ENCODE measurements at regions not wholly inside any gene's neighbourhood (a gene's known extent, or its start where the extent isn't known, plus 50 kb on each side); places are given as distances from the start of the nearest gene placed in this dataset.

GRCh38 chr13:62130062-62130970 lies 714.7 kb upstream of the PCDH20 start:
- H3K27me3 Mint-ChIP-seq: no peaks in the 10 kb centered on the region
- no peak for DNase-seq (ENCODE audit: low spot score, unreplicated experiment)
- H3K27ac Mint-ChIP-seq: peak overlapping the region; percentile 29

GRCh38 chr13:62129000-62129551 lies 713.4 kb upstream of the PCDH20 start:
- peaks cover 19% of the 10 kb centered on the region for H3K9me3 Mint-ChIP-seq (ENCODE audit: low read depth)
- no peak for TF ChIP-seq CTCF (IDR thresholded peaks at IDR 0.05; ENCODE audit: unreplicated experiment)
- no peak for DNase-seq (ENCODE audit: low spot score, unreplicated experiment)
- H3K27me3 Mint-ChIP-seq: no peaks in the 10 kb centered on the region
- peaks cover 10% of the 10 kb centered on the region for H3K4me1 Mint-ChIP-seq (ENCODE audit: low read depth)
- H3K27ac Mint-ChIP-seq: no peak overlapping the region
- no peak overlapping the region for H3K4me3 Mint-ChIP-seq (ENCODE audit: low read depth)
- H3K36me3 Mint-ChIP-seq (ENCODE audit: insufficient read depth): no peaks in the 10 kb centered on the region

More at GRCh38 chr13:62130062-62130970, 714.7 kb upstream of the PCDH20 start:
- Mint-ChIP-seq H3K4me3 (ENCODE audit: low read depth) (no peak overlapping the region), H3K4me1 (ENCODE audit: low read depth) (peaks cover 10% of the 10 kb centered on the region), H3K36me3 (ENCODE audit: insufficient read depth) (no peaks in the 10 kb centered on the region), H3K9me3 (ENCODE audit: low read depth) (peaks cover 19% of the 10 kb centered on the region)
- TF ChIP-seq CTCF (IDR thresholded peaks at IDR 0.05; ENCODE audit: unreplicated experiment): no peak

GRCh38 chr13:62126400-62126799 lies 710.8 kb upstream of the PCDH20 start:
- H3K27me3 Mint-ChIP-seq: no peaks in the 10 kb centered on the region
- no peak for TF ChIP-seq CTCF (IDR thresholded peaks at IDR 0.05; ENCODE audit: unreplicated experiment)
- H3K4me3 Mint-ChIP-seq (ENCODE audit: low read depth): no peak overlapping the region
- peaks cover 8% of the 10 kb centered on the region for H3K4me1 Mint-ChIP-seq (ENCODE audit: low read depth)
- no peak overlapping the region for H3K27ac Mint-ChIP-seq
- H3K36me3 Mint-ChIP-seq (ENCODE audit: insufficient read depth): no peaks in the 10 kb centered on the region
- DNase-seq (ENCODE audit: low spot score, unreplicated experiment): no peak
- peaks cover 10% of the 10 kb centered on the region for H3K9me3 Mint-ChIP-seq (ENCODE audit: low read depth)

- no peak for DNase-seq (ENCODE audit: low spot score, unreplicated experiment)
- no peak overlapping the region for H3K4me3 Mint-ChIP-seq (ENCODE audit: low read depth)
- no peaks in the 10 kb centered on the region for H3K36me3 Mint-ChIP-seq (ENCODE audit: insufficient read depth)
- no peak for TF ChIP-seq CTCF (IDR thresholded peaks at IDR 0.05; ENCODE audit: unreplicated experiment)
- H3K27me3 Mint-ChIP-seq: no peaks in the 10 kb centered on the region
- peaks cover 8% of the 10 kb centered on the region for H3K4me1 Mint-ChIP-seq (ENCODE audit: low read depth)
- peaks cover 8% of the 10 kb centered on the region for H3K9me3 Mint-ChIP-seq (ENCODE audit: low read depth)
- no peak overlapping the region for H3K27ac Mint-ChIP-seq
Observed at GRCh38 chr13:62125451-62125850, 709.8 kb upstream of the PCDH20 start.

- no peak overlapping the region for H3K4me3 Mint-ChIP-seq (ENCODE audit: low read depth)
- no peaks in the 10 kb centered on the region for H3K36me3 Mint-ChIP-seq (ENCODE audit: insufficient read depth)
- H3K9me3 Mint-ChIP-seq (ENCODE audit: low read depth): peaks cover 4% of the 10 kb centered on the region
- no peak for TF ChIP-seq CTCF (IDR thresholded peaks at IDR 0.05; ENCODE audit: unreplicated experiment)
- no peak overlapping the region for H3K27ac Mint-ChIP-seq
- H3K4me1 Mint-ChIP-seq (ENCODE audit: low read depth): no peaks in the 10 kb centered on the region
- no peak for DNase-seq (ENCODE audit: low spot score, unreplicated experiment)
- H3K27me3 Mint-ChIP-seq: no peaks in the 10 kb centered on the region
Observed at GRCh38 chr13:62123409-62123808, 707.8 kb upstream of the PCDH20 start.
